HepG2 (cell line): ENCODE measurements at regions not wholly inside any gene's neighbourhood (a gene's known extent, or its start where the extent isn't known, plus 50 kb on each side); places are given as distances from the start of the nearest gene placed in this dataset.

ENCODE experiments used
- EZH2 ChIP-seq: conservative IDR thresholded peaks from 2 replicates; pipeline ENCODE4 v1.6.1; 2012; ENCODE audit warnings: mild to moderate bottlenecking, low read depth, low read length, moderate library complexity
- MED1 ChIP-seq: sonication (generic); formaldehyde crosslinking; IDR thresholded peaks from 2 replicates; pipeline ENCODE4 v1.4.0; 2020; ENCODE audit warnings: missing genetic modification reagents
- TCF12 ChIP-seq, 2 experiments: fragments of 450-650 bp in 1 of 2; sonication (generic) in 1 of 2; formaldehyde crosslinking in 1 of 2; IDR thresholded peaks; 2 replicates each; pipeline versions ENCODE4 v1.6.1 to v1.8.0; 2017 to 2022; ENCODE audit warnings: antibody characterized with exemption in 1 of 2, mild to moderate bottlenecking in 1 of 2, missing genetic modification reagents in 1 of 2, moderate library complexity in 1 of 2
- ZC3H4 ChIP-seq: sonication (generic); formaldehyde crosslinking; IDR thresholded peaks from 2 replicates; pipeline ENCODE4 v1.4.0; 2020; ENCODE audit warnings: missing genetic modification reagents, borderline replicate concordance

DNA sequence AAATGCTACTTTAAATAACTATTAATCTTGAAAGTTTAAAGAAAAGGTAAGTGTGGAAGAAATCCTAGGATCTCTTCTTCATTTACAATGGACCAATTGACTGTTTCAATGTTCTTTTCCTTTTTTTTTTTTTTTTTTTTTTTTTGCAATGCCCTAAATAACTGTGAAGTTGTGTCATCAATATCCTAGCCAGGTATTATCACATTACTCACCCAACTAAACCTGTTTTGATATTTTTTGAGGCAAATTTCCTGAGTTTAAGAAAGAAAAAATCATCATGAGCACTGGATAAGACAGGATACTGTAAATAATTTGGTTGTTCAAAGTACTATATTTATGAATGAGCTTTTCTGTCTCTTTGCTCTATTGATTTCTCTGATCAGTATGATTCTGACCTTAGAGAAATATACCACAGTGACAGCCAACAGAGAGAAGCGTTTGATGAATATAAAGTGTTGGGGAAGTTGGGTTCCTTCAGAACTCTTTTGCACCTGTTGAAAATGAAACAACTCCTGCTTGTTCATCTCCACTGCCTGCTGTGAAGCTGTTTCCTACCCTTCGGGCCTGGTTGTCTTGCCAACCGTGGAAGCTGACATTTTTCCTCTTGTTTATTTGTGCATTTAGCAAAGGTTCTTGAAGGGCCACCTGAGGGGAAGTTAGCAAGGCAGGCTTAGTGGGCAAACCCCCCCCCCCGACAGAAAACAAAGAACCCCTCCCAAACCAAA is 1220.5 kb upstream of the SLC10A2 start:
- no peak for TF ChIP-seq ZC3H4 (CRISPR knock-in tag)
- TF ChIP-seq TCF12 (IDR thresholded peaks at IDR 0.05), result no peak
- no peak for TF ChIP-seq TCF12 (CRISPR knock-in tag; IDR thresholded peaks at IDR 0.05)
- no peak for TF ChIP-seq MED1 (CRISPR knock-in tag)
- no peak for TF ChIP-seq EZH2
